Tibial artery (tissue), 4 donors: ENCODE measurements at regions not wholly inside any gene's neighbourhood (a gene's known extent, or its start where the extent isn't known, plus 50 kb on each side); places are given as distances from the start of the nearest gene placed in this dataset.

Source experiments
- DNase-seq, 2 donors: peaks; one replicate each; pipeline ENCODE4 v3.0.0-alpha.2; 2019
- H3K27ac ChIP-seq, 2 donors: fragments of 200-600 bp; sonication (generic) in 1 of 2; 1 replicate in 1 of 2; 2 replicates in 1 of 2; pipeline ENCODE4 v1.5.1; 2018 to 2019; ENCODE audit warnings: mild to moderate bottlenecking in 1 of 2
- H3K27me3 ChIP-seq, 2 donors: fragments of 200-600 bp; sonication (generic) in 1 of 2; one replicate each; pipeline versions ENCODE4 v1.5.1 to v1.6.0; 2016 to 2019
- H3K36me3 ChIP-seq, 3 donors: fragments of 200-600 bp; sonication (generic) in 2 of 3; one replicate each; pipeline ENCODE4 v1.5.1; 2016 to 2019; ENCODE audit warnings: mild to moderate bottlenecking in 2 of 3
- H3K4me1 ChIP-seq, 4 donors: fragments of 200-600 bp; sonication (generic) in 2 of 4; 1 replicate in 3 of 4; 2 replicates in 1 of 4; pipeline ENCODE4 v1.5.1; 2016 to 2019
- H3K4me3 ChIP-seq, 2 donors: fragments of 200-600 bp; sonication (generic) in 1 of 2; 1 replicate in 1 of 2; 2 replicates in 1 of 2; pipeline ENCODE4 v1.5.1; 2018 to 2019; ENCODE audit warnings: mild to moderate bottlenecking in 2 of 2
- H3K9me3 ChIP-seq, 3 donors: fragments of 200-600 bp; sonication (generic) in 1 of 3; one replicate each; pipeline ENCODE4 v1.5.1; 2016 to 2019
- intact Hi-C: fragments of 100-400 bp; cut with DNase I; formaldehyde crosslinking; loops from one replicate; pipeline ENCODE4 v1.15.0; 2023; ENCODE audit warnings: low total_unique reads
- TF ChIP-seq, protein P1 (sequence below), 2 experiments: fragments of 200-600 bp in 1 of 2; fragments of 450-650 bp in 1 of 2; IDR thresholded peaks; one replicate each; pipeline ENCODE4 v1.5.1; 2017 to 2019; ENCODE audit warnings: antibody characterized with exemption in 2 of 2, mild to moderate bottlenecking in 1 of 2, moderate library complexity in 1 of 2

DNA sequence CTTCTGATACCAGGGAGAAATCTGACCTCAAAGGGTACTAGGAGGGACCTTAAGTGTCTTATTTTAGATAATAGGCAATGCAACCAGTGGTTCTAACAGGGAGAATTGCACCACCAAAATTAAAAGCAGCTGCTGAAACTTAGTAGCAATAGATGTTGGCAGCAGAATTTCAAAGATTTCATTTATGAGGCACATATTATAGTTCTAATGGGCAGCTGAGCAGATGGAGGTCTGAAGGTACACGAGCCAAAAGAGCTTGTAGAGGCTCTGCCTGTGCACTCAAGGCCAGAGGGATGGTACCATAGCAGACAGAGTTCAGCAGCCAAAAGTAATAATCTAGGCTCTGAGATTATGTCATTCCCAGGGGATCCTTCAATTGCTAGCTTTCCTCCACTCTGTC is 87.3 kb upstream of the NCKAP5 start:
- Histone ChIP-seq H3K9me3 (no peaks in the 10 kb centered on the region), H3K4me3 (no peak overlapping the region), H3K36me3 (no peaks in the 10 kb centered on the region), H3K27me3 (no peaks in the 10 kb centered on the region), H3K27ac (no peak overlapping the region), H3K4me1 (peaks cover 0 to 13% (median 2%) of the 10 kb centered on the region in 4 donors)
- intact Hi-C loops = no loop called here
- TF ChIP-seq, protein P1, sequence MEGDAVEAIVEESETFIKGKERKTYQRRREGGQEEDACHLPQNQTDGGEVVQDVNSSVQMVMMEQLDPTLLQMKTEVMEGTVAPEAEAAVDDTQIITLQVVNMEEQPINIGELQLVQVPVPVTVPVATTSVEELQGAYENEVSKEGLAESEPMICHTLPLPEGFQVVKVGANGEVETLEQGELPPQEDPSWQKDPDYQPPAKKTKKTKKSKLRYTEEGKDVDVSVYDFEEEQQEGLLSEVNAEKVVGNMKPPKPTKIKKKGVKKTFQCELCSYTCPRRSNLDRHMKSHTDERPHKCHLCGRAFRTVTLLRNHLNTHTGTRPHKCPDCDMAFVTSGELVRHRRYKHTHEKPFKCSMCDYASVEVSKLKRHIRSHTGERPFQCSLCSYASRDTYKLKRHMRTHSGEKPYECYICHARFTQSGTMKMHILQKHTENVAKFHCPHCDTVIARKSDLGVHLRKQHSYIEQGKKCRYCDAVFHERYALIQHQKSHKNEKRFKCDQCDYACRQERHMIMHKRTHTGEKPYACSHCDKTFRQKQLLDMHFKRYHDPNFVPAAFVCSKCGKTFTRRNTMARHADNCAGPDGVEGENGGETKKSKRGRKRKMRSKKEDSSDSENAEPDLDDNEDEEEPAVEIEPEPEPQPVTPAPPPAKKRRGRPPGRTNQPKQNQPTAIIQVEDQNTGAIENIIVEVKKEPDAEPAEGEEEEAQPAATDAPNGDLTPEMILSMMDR (IDR thresholded peaks at IDR 0.05) = no peak
- no peak for DNase-seq

DNA sequence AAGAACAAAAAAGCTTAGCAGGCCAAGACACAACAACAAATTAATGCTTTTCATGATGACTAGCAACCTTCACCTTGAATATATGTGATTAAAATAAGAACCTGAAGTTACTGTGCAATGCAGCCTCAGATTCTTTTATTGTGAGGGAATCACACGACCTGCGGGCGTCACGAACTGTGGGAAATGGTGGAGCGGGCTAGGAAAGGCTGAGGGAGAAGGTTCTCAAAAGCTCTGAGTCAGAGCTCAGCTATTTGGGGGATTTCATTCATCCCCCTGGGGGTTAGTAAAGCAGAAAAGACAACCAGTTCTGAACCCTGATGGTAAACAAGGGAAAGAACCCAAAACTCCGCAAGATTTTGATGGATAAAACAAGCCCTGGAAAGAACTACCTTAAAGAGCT is 89.3 kb upstream of the NCKAP5 start:
- peaks cover 0 to 6% (median 2%) of the 10 kb centered on the region in 4 donors for H3K4me1 ChIP-seq
- no peaks in the 10 kb centered on the region for H3K36me3 ChIP-seq
- TF ChIP-seq, protein P1 (IDR thresholded peaks at IDR 0.05) = no peak
- no peaks in the 10 kb centered on the region for H3K27me3 ChIP-seq
- H3K4me3 ChIP-seq = no peak overlapping the region
- intact Hi-C loops = no loop called here
- H3K9me3 ChIP-seq = no peaks in the 10 kb centered on the region
- DNase-seq = no peak
- no peak overlapping the region for H3K27ac ChIP-seq

DNA sequence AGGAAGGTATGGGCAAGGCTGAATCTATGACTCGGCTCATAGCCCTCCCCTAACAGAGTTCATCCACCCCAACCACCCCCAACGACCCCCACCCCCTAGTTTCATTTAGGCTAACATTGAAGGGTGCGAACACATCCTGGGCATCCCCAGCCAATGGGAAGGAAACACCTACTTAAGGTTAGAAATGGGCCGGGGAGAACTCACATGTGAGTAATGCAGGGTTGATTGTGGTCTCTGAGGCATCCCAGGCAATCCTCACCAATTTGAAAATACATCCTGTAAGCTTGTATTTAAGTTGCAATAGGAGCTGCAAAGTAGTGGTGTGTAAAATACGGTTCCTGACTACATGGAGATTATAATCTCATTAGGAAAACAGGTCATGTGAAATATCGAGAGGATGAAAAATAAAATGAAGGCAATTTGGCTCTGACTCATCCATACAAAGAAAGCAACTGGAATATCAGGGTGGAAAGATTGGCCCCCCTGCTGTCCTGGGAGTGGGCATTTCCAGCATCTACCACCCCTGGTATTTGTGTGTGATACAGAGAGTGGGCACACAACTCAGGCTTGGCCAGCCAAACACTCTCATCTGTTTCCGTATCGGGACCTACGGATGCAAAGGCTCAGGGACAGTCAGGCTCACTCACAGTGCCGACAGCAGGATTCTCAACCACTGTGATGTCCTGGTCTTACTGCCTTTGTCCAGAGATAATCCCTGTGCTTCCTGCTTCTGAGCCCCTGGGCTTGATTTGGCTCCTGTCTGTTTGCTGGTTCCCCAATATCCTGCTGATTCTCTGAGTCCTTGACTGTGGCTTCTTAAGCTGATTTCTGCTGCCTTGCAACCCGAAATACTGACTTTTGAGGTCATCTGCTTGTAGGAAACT is 90.0 kb upstream of the NCKAP5 start:
- DNase-seq = no peak
- TF ChIP-seq, protein P1 (IDR thresholded peaks at IDR 0.05) = no peak
- Histone ChIP-seq H3K4me3 (no peak overlapping the region), H3K36me3 (no peaks in the 10 kb centered on the region), H3K27me3 (no peaks in the 10 kb centered on the region), H3K4me1 (no peaks in the 10 kb centered on the region), H3K9me3 (no peaks in the 10 kb centered on the region), H3K27ac (no peak overlapping the region)
- intact Hi-C loops = no loop called here

DNA sequence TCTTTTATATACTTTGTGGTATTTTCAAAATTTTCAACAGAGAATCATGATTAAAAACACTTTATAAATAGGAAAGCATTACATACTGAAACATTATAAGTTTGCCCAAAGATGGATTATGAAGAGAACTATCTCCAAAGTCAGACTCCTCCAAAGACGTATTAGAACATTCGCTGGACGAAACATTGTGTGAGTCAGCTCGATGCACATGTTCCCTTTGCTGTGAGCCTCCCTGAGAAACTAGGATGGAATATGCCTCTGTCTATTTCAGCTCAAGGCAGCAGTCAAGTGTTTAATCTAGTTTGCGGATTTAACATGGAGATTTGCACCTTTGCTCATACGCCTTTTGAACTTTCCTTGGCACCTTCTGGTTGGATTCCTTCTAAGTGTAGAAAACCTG is 92.2 kb upstream of the NCKAP5 start:
- H3K36me3 ChIP-seq = no peaks in the 10 kb centered on the region
- H3K4me1 ChIP-seq = no peaks in the 10 kb centered on the region
- H3K4me3 ChIP-seq = no peak overlapping the region
- H3K9me3 ChIP-seq = no peaks in the 10 kb centered on the region
- no peak for DNase-seq
- TF ChIP-seq, protein P1 (IDR thresholded peaks at IDR 0.05) = no peak
- H3K27ac ChIP-seq = no peak overlapping the region
- intact Hi-C loops = no loop called here
- H3K27me3 ChIP-seq = no peaks in the 10 kb centered on the region

DNA sequence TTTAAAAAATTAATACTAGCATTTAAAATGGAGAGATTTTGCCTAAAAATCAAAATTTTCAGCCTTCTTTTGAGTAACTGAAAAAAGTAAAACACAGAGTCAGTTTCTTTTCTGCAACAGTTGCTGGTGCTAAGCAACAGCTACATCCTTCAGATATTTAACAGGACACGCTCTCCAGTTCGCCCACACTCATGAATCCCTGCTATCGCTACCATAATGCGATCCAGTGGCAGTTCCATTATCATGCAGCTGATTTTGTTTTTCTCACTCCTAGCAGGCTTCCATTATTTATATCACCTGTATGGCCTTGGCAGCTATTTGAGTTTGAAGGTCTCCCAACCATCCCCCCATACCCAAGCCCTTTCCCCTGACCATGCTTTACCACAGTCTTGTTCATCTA is 93.1 kb upstream of the NCKAP5 start:
- Histone ChIP-seq H3K4me3 (no peak overlapping the region), H3K9me3 (no peaks in the 10 kb centered on the region), H3K4me1 (no peaks in the 10 kb centered on the region), H3K27me3 (no peaks in the 10 kb centered on the region), H3K27ac (no peak overlapping the region), H3K36me3 (no peaks in the 10 kb centered on the region)
- DNase-seq = no peak
- intact Hi-C loops = no loop called here
- TF ChIP-seq, protein P1 (IDR thresholded peaks at IDR 0.05) = no peak
